HG03565 (cell line): ENCODE measurements at regions not wholly inside any gene's neighbourhood (a gene's known extent, or its start where the extent isn't known, plus 50 kb on each side); places are given as distances from the start of the nearest gene placed in this dataset.

Experiments used
- ATAC-seq: cut with Tn5 transposase; IDR thresholded peaks from one replicate; pipeline ENCODE4 v1.9.1; 2021; ENCODE audit warnings: mild to moderate bottlenecking, moderate library complexity; ENCODE audit not compliant: unreplicated experiment

DNA sequence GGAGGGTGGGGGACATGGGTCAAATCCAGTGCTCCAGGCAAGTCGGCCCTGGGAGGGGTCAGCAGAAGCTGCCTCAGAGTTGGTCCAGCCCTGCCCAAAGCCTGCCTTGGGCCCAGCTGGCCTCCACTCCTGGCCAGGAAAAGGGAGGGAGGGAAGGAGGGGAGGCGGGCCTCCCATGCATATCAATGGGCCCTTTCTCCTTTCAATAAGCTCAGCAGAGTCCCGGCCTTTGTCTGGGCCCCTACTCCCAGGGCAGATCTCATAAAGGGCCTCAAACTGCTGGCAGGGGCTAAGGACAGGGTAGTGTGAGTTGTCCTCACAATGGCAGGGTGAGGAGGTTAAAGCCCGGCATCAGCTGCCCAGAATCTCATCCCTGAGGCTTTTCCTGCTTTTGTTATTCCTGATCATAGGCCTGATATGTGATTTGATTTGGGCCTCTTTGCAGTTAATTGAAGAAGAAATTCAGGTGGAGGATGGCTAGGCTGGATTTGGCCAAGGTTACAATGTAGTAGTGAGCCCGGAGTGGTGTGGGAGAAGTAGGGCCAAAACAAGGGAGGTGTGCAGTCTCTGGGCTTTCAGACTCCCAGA lies 121.1 kb upstream of the ATP6AP2 start:
- no peak for ATAC-seq

- no peak for ATAC-seq
Measured at GRCh38 chrX:40457406-40457805, 123.4 kb upstream of the ATP6AP2 start.

- no peak for ATAC-seq
Measured at GRCh38 chrX:40452031-40452430, 128.7 kb upstream of the ATP6AP2 start.

DNA sequence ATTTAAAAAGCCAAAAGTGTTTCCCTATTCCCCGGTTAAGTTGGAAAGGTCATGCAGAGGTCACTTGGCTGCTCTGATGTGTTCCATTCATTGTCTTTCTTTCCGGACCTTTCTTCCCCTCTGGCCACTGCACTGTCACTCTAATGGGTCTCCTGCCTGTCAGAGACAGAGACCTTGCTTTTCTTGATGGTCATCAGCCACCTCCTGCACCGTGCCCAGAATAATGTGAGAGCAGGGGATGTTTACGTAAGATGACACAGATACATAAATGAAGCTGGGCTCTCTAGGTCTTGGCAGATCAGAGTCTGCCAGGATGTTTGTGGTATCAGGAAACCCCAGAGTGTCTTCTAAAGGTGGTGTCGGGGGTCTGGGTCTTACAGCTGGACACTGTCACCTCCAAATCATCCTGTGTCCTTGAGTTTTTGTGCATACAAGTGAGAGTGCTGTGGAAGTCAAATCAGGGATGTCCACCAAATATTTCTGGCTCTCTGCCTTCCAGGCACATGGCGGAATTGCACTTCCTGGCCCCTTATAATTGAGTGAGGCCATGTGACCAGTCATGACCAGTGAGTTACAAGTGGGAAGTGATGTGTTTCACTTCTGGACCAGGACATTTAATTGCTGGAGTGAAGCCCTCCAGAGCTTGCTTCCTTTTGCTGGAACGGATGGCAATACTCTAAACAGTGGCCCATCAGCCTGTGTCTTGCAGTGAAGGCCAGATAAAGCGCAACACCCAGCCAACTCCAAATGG lies 130.6 kb upstream of the ATP6AP2 start:
- ATAC-seq: no peak

- no peak for ATAC-seq
Measured at GRCh38 chrX:40449396-40449795, 131.4 kb upstream of the ATP6AP2 start.

- no peak for ATAC-seq
Measured at GRCh38 chrX:40448793-40449192, 132.0 kb upstream of the ATP6AP2 start.

GRCh38 chrX:40446921-40447320 lies 133.8 kb upstream of the ATP6AP2 start:
- no peak for ATAC-seq

- ATAC-seq: no peak
Measured at GRCh38 chrX:40445691-40446090, 135.1 kb upstream of the ATP6AP2 start.

GRCh38 chrX:40444798-40445496 lies 135.8 kb upstream of the ATP6AP2 start:
- ATAC-seq: no peak

GRCh38 chrX:40444133-40444532 lies 136.6 kb upstream of the ATP6AP2 start:
- no peak for ATAC-seq

DNA sequence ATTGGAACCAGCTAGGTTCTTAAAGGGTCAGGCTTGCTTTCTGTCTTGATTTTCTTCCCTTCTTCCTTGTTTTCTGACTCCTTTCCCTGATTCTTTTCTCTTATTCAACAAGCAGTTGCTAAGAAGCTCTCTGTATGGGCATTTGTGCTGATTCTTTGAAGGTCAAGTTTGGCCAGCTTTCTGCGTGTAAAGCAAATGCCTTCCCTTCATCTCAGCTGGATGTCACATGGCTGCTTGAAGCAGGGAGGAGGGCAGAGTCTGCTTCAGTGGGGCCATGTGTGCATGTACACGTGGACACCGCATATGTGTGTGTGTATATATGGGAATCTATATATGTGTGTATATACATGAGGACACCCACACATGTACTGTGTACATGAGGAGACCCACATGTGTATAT lies 139.9 kb upstream of the ATP6AP2 start:
- ATAC-seq: no peak

- ATAC-seq: no peak
Measured at GRCh38 chrX:40439625-40440532, 140.9 kb upstream of the ATP6AP2 start.

GRCh38 chrX:40437348-40437747 lies 143.4 kb upstream of the ATP6AP2 start:
- no peak for ATAC-seq

GRCh38 chrX:40434947-40435346 lies 145.8 kb upstream of the ATP6AP2 start:
- ATAC-seq: no peak

- ATAC-seq: no peak
Measured at GRCh38 chrX:40434443-40434842, 146.3 kb upstream of the ATP6AP2 start.

DNA sequence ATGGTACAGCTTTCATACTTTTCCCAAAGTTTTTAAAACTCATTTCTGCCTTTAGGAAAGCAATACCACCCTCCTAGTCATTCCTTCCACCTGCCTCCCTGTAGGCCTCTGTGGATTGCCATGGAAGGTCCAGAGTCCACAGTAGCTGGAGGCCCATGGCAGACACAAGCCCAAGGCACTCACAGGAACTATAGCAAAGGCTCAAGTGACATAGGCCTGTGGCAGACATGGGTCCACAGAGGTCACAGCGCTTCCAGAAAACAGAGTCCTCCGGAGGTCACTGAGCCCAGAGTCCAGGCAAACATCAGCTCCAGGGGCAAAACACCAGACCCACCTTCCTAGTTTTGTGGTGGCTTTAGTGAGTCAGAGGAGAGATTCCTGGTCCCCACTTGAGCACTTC lies 147.6 kb upstream of the ATP6AP2 start:
- no peak for ATAC-seq

DNA sequence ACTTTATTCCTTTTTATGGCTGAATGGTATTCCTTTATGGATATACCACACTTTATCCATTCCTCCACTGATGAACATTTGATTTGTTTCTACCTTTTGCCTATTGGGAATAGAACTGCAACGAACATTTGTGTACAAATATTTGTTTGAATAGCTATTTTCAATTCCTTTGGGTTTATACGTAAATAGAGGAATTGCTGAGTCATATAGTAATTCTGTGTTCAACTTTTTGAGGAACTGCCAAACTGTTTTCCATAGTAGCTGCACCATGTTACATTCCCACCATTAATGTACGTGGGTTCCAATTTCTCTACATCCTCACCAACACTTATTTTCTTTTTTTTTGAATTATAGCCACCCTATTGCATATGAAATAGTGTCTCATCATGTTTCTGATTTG lies 156.5 kb upstream of the ATP6AP2 start:
- ATAC-seq: no peak

- no peak for ATAC-seq
Measured at GRCh38 chrX:40423299-40423698, 157.5 kb upstream of the ATP6AP2 start.

DNA sequence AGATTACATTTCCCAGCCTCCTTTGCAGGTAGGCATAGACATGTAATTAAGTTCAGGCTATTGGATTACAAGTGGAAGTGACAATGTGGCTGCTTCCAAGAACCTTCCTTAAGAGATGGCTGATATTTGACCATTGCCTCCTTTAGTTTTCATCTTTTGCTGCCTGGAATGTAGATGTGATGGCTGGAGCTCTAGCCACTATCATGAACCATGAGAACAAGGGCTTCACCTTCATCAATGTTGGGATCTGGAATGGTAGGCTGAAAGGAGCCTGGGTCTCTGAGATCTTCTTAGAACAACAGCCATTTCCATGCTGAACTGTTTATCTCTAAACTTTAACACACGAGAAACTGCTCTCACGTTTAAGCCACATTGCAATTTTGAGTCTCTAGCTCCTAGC lies 158.7 kb upstream of the ATP6AP2 start:
- ATAC-seq: no peak

GRCh38 chrX:40420899-40421729 lies 159.7 kb upstream of the ATP6AP2 start:
- ATAC-seq: no peak
